ENCODE measurements at regions not wholly inside any gene's neighbourhood (a gene's known extent, or its start where the extent isn't known, plus 50 kb on each side); places are given as distances from the start of the nearest gene placed in this dataset.

DNA sequence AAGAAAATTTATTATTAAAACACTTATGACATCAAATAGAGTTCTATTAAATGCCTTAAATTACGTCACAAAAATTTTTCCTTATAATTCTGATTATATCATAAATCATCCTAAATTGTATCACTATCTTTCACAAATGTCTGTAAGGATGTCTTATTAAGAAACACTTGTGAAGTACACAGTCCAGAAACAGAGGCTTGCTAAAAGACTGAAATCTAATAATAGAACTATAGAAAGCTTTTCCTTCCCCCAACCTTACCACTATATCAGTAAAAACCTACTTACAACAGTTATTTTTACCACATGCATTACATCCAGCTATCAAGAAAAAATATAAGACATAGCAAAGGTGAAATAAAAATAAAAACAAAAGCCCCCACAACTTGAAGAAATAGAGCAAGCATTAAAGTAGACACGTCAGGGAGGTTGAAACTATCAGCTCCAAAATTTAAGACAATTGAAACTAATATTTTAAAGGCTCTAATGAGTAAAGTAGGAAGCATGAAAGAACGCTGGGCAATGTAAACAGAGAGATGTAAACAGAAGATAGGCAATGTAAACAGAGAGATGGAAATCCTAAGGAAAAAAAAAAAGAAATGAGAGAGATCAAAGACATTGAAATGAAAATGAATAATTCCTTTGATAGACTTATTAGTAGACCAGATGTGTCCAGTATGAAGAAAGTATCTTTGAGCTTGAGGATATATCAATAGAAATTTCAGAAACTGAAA, 94.9 kb upstream of the TECRL start:
- Histone ChIP-seq H3K9me3 (ENCODE audit: control insufficient read depth, low read depth, low read length) (no peaks in the 10 kb centered on the region), H3K27ac (ENCODE audit: low read length) (no peak overlapping the region), H3K36me3 (ENCODE audit: control insufficient read depth, low read depth, low read length) (no peaks in the 10 kb centered on the region), H3K4me1 (ENCODE audit: control insufficient read depth, low read depth, low read length) (no peaks in the 10 kb centered on the region), H3K9ac (ENCODE audit: low read length) (no peak overlapping the region), H3K4me3 (ENCODE audit: low read length) (no peak overlapping the region), H3K27me3 (ENCODE audit: control insufficient read depth, insufficient read depth, low read length) (no peaks in the 10 kb centered on the region)

DNA sequence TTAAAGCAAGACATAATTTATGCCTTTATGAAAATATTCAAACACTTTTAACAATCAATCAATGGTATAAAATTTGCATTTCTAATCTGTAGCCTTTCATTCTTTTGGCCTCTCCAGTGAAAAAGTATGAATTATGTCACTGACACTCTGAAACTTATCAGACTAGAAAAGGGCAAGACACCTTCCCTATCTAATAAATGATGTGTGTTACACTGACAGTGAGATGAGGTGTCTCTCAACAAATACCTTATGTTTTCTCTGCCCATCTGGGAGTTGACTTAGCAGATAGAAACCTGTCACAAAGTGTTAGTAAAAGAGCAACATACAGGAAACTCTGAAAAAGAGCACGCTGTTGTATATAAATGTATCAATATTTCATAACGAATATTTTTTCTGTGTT, 94.2 kb upstream of the TECRL start:
- no peaks in the 10 kb centered on the region for H3K9me3 ChIP-seq (ENCODE audit: control insufficient read depth, low read depth, low read length)
- H3K9ac ChIP-seq (ENCODE audit: low read length) = no peak overlapping the region
- no peak overlapping the region for H3K27ac ChIP-seq (ENCODE audit: low read length)
- H3K36me3 ChIP-seq (ENCODE audit: control insufficient read depth, low read depth, low read length) = no peaks in the 10 kb centered on the region
- no peaks in the 10 kb centered on the region for H3K4me1 ChIP-seq (ENCODE audit: control insufficient read depth, low read depth, low read length)
- no peaks in the 10 kb centered on the region for H3K27me3 ChIP-seq (ENCODE audit: control insufficient read depth, insufficient read depth, low read length)
- H3K4me3 ChIP-seq (ENCODE audit: low read length) = no peak overlapping the region

DNA sequence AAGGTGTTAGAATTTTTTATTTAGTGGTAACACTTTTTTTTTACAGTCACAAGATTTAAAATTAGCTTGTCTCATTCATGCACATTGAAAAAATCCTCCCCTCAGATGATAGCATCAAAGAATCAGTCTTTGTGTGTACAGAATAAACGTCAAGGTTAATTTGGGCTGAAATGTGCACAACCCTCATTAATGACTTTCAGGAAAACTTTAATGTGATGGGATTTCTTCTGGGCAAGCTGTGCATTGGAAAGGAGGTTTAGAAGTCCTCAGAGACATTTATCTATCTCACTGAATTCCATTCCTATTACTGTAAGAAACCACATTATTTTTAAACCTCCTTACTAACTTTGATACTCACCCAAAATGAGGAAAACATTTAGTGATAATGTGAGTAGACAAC, 88.2 kb upstream of the TECRL start:
- no peak overlapping the region for H3K9ac ChIP-seq (ENCODE audit: low read length)
- H3K4me1 ChIP-seq (ENCODE audit: control insufficient read depth, low read depth, low read length) = no peaks in the 10 kb centered on the region
- H3K27ac ChIP-seq (ENCODE audit: low read length) = no peak overlapping the region
- H3K27me3 ChIP-seq (ENCODE audit: control insufficient read depth, insufficient read depth, low read length) = no peaks in the 10 kb centered on the region
- no peaks in the 10 kb centered on the region for H3K36me3 ChIP-seq (ENCODE audit: control insufficient read depth, low read depth, low read length)
- H3K4me3 ChIP-seq (ENCODE audit: low read length) = no peak overlapping the region
- no peaks in the 10 kb centered on the region for H3K9me3 ChIP-seq (ENCODE audit: control insufficient read depth, low read depth, low read length)

DNA sequence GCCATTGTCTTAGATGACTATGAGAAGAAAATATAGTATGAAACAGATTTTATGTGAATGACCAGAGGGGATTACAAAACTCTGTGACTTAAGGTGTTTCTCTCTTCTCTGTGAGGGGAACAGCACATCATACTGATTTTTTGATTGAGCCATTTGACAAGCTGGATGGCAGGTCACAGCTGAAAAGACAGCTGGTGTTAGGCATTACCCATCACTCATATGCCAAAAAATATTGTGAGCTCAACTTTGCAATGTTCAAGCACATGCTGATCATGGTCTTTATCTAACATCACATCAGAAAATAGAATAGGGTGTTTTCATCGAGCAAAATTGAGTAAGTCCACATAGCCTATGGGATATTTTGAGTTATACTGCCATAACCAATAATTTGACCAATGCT, 86.7 kb upstream of the TECRL start:
- Histone ChIP-seq H3K36me3 (ENCODE audit: control insufficient read depth, low read depth, low read length) (no peaks in the 10 kb centered on the region), H3K27me3 (ENCODE audit: control insufficient read depth, insufficient read depth, low read length) (no peaks in the 10 kb centered on the region), H3K27ac (ENCODE audit: low read length) (no peak overlapping the region), H3K9ac (ENCODE audit: low read length) (no peak overlapping the region), H3K4me1 (ENCODE audit: control insufficient read depth, low read depth, low read length) (no peaks in the 10 kb centered on the region), H3K9me3 (ENCODE audit: control insufficient read depth, low read depth, low read length) (no peaks in the 10 kb centered on the region), H3K4me3 (ENCODE audit: low read length) (no peak overlapping the region)

DNA sequence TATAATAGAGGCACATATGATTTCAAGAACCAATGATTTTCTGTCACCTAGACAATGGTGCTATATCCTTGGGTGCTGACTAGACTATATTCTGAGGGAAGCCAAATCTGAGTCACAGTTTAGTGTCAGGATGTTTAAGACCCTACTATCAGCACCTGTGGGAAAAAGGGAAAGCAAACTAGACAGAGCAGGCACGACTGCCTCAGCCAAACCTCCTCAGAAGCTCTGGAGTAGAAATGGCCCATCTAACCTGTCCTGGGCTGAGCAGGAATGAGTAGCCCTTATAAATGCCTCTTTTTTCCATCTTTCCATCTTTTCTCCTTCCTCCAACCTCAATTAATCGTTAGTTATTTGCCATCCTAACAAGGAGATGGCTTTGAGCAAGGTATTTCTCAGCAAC, 80.4 kb upstream of the TECRL start:
- Histone ChIP-seq H3K9ac (ENCODE audit: low read length) (no peak overlapping the region), H3K9me3 (ENCODE audit: control insufficient read depth, low read depth, low read length) (no peaks in the 10 kb centered on the region), H3K27me3 (ENCODE audit: control insufficient read depth, insufficient read depth, low read length) (no peaks in the 10 kb centered on the region), H3K4me1 (ENCODE audit: control insufficient read depth, low read depth, low read length) (no peaks in the 10 kb centered on the region), H3K36me3 (ENCODE audit: control insufficient read depth, low read depth, low read length) (no peaks in the 10 kb centered on the region), H3K27ac (ENCODE audit: low read length) (no peak overlapping the region), H3K4me3 (ENCODE audit: low read length) (no peak overlapping the region)

DNA sequence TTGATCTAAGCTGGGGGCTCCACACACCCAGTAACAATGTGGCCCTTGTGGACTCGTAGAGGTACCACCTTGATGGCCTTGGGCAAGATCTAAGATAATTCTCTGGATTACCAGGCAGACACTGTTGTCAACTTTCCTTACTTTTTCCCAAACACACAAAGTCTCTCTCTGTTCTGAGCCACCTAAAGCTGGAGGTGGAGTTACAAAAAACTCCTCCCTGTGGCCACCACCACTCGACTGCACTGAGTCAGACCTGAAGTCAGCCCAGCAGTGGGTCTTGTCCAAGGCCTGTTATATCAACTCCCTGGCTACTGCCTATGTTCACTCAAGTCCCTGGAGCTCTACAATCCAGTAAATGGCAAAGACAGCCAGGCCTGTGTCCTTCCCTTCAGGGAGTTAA, 70.1 kb upstream of the TECRL start:
- Histone ChIP-seq H3K4me3 (ENCODE audit: low read length) (no peak overlapping the region), H3K9me3 (ENCODE audit: control insufficient read depth, low read depth, low read length) (no peaks in the 10 kb centered on the region), H3K4me1 (ENCODE audit: control insufficient read depth, low read depth, low read length) (no peaks in the 10 kb centered on the region), H3K27ac (ENCODE audit: low read length) (no peak overlapping the region), H3K36me3 (ENCODE audit: control insufficient read depth, low read depth, low read length) (no peaks in the 10 kb centered on the region), H3K9ac (ENCODE audit: low read length) (no peak overlapping the region), H3K27me3 (ENCODE audit: control insufficient read depth, insufficient read depth, low read length) (no peaks in the 10 kb centered on the region)

DNA sequence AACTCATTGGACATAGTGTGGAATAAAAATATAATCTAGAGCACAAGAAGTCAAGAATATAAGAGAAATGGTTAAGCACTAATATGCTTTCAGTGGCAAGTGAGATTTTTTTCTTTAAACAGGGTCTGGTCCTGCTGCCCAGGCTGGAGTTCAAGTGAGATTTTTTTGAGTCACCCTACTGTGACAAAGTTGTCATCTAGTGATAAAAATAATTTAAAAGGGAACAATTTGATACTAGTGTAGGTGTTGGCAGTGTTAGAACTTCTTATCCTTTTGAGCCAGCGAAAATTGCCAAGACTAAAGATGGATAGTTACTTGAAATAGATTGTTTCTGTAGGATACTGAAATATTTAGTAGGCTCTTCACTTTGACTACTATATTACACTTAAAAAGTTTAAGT, 67.9 kb upstream of the TECRL start:
- H3K27me3 ChIP-seq (ENCODE audit: control insufficient read depth, insufficient read depth, low read length) = no peaks in the 10 kb centered on the region

DNA sequence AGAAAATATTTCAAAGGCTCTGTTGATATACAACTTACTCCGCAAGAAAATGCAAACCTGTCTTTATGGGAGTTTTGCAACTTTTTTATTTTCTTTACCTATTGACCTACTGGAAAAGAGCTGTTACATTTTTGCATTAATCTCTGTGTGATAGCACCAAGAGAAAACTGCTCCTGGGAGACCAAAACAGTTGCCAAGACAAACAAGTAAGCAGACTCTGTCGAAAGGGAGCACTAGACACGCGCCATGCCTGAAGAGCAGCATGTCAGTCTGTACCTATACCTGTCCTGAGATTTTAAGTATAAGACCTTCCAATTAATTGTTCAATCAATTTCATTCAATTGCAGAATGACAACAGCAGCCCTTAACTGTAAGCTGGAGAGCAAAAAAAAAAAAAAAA, 56.0 kb upstream of the TECRL start:
- no peaks in the 10 kb centered on the region for H3K36me3 ChIP-seq (ENCODE audit: control insufficient read depth, low read depth, low read length)
- no peaks in the 10 kb centered on the region for H3K4me1 ChIP-seq (ENCODE audit: control insufficient read depth, low read depth, low read length)
- H3K27me3 ChIP-seq (ENCODE audit: control insufficient read depth, insufficient read depth, low read length) = no peaks in the 10 kb centered on the region
- H3K9ac ChIP-seq (ENCODE audit: low read length) = no peak overlapping the region
- H3K9me3 ChIP-seq (ENCODE audit: control insufficient read depth, low read depth, low read length) = no peaks in the 10 kb centered on the region
- H3K27ac ChIP-seq (ENCODE audit: low read length) = no peak overlapping the region
- H3K4me3 ChIP-seq (ENCODE audit: low read length) = no peak overlapping the region

More for the DNA sequence above, 67.9 kb upstream of the TECRL start:
- Histone ChIP-seq H3K4me1 (ENCODE audit: control insufficient read depth, low read depth, low read length) (no peaks in the 10 kb centered on the region), H3K4me3 (ENCODE audit: low read length) (no peak overlapping the region), H3K36me3 (ENCODE audit: control insufficient read depth, low read depth, low read length) (no peaks in the 10 kb centered on the region), H3K27ac (ENCODE audit: low read length) (no peak overlapping the region), H3K9me3 (ENCODE audit: control insufficient read depth, low read depth, low read length) (no peaks in the 10 kb centered on the region), H3K9ac (ENCODE audit: low read length) (no peak overlapping the region)

DNA sequence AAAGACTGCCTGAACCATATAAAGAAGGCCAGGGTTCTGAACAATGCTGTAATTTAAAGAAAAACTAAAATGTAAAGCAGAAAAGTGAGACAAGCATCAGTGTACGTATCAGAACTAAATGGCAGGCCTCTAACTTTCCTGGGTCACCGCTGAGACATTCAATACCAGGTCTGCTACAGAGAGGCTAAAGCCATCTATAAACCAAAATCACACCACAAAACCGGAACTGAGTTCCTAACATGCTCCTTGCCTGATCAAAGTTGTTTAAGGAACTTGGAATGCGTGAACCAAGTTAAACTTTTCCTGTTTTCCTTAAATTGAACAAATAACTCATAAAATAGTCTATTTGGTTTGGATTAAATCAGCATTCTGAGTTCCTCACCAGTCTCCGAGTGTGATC, 55.3 kb upstream of the TECRL start:
- no peaks in the 10 kb centered on the region for H3K36me3 ChIP-seq (ENCODE audit: control insufficient read depth, low read depth, low read length)
- H3K9me3 ChIP-seq (ENCODE audit: control insufficient read depth, low read depth, low read length) = no peaks in the 10 kb centered on the region
- no peak overlapping the region for H3K27ac ChIP-seq (ENCODE audit: low read length)
- H3K9ac ChIP-seq (ENCODE audit: low read length) = no peak overlapping the region
- H3K4me3 ChIP-seq (ENCODE audit: low read length) = no peak overlapping the region
- no peaks in the 10 kb centered on the region for H3K4me1 ChIP-seq (ENCODE audit: control insufficient read depth, low read depth, low read length)
- H3K27me3 ChIP-seq (ENCODE audit: control insufficient read depth, insufficient read depth, low read length) = no peaks in the 10 kb centered on the region

Measured in iPS-18a (cell line).